NCI-H510A (cell line): ENCODE measurements at regions not wholly inside any gene's neighbourhood (a gene's known extent, or its start where the extent isn't known, plus 50 kb on each side); places are given as distances from the start of the nearest gene placed in this dataset.

Experiments used
- DNase-seq: peaks from one replicate; lab custom pipeline; 2025; lab: John Stamatoyannopoulos, UW

DNA sequence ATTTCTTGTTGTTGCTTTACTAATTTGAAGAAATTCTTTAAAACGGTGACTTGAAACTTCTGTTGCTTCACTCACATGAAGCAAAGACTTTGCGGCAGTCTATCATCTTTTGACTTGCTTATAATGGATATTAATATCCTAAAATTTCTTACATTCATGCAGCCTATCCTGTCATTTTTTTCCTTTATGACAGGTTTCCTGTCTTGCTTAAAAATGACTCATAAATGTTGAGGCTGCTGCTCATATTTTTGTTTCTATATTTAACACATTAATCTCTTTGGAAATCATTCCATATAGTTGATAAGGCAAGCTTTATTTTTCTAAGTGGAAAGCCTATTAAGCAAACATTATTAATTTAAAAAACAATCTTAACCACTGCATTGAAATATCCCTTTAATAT lies 176.6 kb upstream of the GALNTL6 start:
- DNase-seq = no peak

DNA sequence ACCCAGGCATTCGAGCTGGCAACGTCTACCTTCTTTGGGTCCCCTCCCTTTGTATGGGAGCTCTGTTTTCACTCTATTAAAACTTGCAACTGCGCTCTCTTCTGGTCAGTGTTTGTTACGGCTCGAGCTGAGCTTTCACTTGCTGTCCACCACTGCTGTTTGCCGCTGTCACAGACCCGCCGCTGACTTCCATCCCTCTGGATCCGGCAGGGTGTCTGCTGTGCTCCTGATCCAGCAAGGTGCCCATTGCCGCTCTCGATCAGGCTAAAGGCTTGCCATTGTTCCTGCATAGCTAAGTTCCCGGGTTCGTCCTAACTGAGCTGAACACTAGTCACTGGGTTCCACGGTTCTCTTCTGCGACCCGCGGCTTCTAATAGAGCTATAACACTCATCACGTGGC lies 183.5 kb upstream of the GALNTL6 start:
- no peak for DNase-seq

DNA sequence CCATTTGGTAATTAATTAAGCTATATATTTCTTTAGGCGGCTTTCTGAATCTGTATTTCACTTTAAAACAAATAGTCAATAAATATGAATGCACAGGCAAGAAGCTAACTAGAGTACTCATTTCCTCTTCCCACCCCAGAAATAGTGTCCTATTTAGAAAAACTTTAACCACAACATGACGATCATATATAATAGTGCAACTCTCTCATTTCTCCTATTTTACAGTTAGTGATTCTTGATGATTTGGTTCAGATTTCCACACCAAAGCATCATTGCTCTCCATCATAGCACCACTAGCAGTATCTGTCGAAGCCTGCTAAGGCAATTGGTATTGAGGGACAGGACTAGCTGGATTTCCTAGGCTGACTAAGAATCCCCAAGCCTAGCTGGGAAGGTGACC lies 184.0 kb upstream of the GALNTL6 start:
- DNase-seq = no peak

DNA sequence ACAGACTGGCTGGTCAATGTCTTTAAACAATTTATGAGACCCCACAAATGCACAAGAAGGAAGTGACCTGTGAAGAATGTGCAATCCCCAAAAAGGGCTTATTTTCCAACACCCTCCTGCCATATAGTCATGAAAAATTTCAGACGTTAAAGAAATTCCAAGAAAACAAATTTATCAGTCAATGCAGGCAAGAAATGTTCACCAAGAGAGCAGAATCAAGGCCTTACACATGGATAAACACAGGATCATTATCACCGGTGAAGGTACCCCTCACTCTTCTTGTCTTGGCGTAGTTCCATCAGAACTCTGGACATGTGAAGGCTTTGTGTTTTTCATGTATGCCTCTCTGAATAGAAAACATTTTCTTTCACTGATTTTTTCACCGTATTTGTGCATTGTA lies 186.7 kb upstream of the GALNTL6 start:
- DNase-seq = no peak

DNA sequence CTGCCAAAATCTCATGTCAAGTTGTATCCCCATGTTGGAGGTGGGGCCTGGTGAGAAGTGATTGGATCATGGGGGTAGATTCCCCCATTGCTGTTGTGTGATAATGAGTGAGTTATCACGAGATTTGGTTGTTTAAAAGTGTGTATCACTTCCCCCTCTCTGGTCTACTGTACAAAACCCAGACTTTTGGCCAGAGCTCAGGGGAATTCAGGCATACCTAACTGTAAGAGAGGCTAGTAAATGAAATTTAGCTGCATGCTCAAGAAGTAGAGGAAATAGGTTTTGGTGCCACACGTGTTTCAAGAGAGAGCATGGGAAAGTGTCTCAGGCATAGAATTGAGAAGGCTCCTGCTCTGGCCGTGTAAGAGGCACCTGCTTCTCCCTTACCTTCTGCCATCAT lies 190.5 kb upstream of the GALNTL6 start:
- no peak for DNase-seq

DNA sequence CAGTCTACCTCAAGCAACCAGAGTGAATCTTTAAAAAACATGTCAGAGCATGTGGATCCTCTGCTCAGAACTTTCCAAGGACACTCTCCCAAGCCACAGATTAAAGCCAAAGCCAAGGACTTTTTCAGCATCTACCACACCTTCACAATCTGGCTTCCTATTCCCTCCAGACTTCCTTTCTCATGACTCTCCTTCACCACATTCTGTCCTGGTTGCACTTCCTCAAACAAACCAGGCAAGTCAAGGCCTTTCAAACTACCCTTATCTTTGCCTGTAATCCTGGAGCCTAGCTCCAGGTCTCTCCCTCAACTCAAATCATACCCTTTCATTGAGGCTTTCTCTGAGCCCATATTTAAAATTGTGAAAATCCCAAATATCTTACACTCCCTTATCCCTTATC lies 191.6 kb upstream of the GALNTL6 start:
- DNase-seq = no peak

DNA sequence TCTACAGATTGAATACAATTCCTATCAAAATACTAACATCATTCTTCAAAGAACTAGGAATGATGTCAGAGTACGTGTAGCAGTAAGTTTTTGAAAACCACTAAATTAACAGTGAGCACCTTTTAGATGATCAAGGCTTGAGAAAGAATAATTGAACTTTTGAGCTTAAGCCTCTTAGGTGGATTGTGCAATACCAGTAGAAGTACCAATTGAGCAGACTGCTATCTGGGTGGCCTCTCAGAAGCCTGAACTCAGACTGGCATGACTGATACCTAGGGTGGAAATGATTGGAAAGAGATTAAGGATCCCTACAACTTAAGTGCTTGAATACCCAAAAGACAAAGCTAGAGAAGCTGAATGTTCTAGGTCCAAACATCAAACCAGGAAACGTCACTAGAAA lies 200.3 kb upstream of the GALNTL6 start:
- no peak for DNase-seq

DNA sequence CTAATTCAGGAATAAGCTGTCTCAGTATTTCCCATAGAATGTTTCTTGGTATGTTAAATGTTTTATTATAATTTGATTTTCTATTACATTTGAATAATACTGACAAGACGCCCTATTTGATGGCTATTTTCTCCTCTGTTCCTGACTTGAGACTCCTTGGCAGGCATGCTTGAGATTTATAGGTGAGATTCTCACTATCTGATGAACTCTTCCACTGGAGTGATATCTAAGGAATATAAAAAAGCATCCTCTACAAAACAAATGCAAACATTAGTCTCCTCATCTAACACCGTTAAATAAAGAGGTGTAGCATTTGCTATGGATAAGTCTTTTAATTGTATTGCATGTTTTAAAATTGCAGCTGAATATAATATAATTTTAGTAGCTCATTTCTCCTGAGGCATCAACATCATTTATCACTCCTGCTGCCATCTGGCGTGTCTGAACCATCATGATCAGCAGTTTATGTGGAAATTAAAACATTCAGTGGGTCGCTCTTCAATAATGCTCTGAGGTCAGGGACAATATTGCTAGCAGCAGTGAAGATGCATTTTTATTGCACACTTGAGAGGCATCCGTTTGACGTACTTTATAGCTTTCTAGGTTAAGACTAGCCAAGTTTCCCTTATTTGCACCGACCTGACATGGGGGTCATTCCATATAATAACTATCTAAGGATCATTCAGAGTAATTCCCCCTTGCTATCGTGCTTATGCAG lies 210.4 kb upstream of the GALNTL6 start:
- DNase-seq = no peak

DNA sequence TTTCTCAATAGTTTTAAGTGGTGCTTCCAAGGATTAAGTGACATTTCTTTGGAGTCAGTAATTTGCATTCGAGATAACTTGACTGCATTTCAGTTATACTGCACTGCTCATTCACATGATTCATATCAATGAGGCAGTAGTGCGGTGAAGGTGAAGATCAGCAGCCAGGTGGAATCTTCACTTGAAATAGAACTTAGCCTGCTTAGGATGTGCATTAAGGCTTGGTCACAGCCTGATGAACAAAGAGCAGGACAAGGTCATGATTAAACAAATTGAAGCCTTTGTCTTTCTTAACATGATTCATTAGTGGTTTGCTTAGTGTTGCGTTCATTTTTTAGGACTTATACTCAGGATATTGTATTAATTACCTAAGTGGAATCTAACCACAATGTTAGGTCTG lies 212.1 kb upstream of the GALNTL6 start:
- DNase-seq = no peak

DNA sequence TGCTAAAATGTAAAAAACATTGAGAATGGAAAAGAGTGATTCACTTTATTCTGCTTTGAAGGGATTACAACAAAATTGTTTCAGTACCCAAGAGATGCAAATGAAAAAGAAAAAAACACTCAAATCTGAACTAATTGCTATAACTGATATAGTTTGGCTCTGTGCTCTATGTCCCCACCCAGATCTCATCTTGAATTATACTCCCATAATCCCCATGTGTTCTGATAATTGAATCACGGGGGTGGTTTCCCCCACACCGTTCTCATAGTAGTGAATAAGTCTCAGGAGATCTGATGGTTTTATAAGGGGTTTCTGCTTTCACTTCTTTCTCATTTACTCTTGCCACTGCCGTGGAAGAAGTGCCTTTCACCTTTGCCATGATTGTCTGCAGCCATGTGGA lies 213.6 kb upstream of the GALNTL6 start:
- DNase-seq = no peak

DNA sequence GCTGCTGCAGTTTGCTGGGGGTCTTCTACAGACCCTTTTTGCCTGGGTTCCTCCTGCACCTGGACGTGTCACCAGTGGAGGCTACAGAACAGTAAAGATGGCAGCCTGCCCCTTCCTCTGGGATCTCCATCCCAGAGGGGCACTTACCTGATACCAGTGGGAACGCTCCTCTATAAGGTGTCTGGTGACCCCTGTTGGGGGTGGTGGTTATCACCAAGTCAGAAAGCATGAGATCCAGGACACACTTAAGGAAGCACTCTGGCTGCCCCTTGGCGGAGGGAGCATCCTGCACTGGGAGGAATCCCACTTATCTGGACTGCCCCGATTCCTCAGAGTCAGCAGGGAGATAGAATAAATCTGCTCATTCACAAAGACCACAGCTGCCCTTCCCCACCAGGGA lies 218.9 kb upstream of the GALNTL6 start:
- DNase-seq = no peak

DNA sequence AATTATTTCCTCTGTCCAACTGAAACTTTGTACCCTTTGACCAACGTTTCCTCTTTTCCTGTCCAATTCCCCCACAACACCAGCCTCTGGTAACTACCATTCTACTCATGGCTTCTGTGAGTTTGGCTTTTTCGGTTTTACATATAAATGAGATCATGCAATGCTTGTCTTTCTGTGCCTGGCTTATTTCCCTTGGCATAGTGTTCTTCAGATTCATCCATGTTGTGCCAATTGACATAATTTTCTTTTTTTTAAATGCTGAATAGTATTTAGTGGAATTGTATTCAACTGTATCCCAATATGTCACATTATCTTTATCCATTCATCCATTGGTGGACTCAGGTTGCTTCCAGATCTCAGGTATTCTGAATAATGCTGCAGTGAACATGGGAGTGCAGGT lies 222.5 kb upstream of the GALNTL6 start:
- DNase-seq = no peak

DNA sequence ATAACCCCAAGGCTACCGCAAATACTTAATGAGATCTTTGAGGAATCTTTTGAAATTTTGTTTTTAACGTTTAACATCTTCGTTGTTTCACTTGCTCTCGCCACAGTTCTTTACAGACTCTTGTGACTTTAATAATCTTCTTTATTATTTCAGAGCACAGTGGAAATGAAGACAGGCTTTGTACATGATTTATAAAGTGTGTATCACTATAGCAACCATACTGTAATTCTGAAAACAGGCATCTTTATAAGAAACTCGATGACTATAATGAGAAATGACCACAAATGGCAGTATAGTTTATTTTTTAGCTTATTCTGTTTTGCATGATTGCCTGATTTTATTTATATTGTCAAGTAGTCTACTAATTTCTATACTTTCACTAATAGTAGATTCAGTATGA lies 224.4 kb upstream of the GALNTL6 start:
- DNase-seq = no peak

DNA sequence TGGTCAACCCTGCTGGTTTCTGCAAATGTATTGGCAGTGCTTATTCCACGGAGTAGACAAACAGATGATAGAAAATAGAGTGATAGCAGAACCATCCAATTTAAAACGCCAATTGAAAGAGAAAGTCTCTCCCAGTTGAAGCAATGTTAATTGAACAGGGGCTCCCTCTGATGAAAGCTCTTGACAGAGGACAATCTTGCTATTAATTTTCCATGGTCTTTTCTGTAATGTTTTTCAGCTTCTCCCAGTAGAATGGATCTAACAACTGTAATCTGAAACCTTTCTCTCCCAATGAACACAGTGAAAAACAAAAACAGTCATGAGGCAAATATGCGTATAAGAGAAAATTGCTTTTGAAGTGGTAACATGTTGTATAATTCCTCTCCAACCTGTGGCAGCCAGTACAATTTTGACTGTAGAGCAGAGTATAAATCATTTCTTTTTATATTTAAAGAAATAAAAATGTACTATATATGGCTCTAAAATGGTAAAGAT lies 225.1 kb upstream of the GALNTL6 start:
- DNase-seq = no peak

DNA sequence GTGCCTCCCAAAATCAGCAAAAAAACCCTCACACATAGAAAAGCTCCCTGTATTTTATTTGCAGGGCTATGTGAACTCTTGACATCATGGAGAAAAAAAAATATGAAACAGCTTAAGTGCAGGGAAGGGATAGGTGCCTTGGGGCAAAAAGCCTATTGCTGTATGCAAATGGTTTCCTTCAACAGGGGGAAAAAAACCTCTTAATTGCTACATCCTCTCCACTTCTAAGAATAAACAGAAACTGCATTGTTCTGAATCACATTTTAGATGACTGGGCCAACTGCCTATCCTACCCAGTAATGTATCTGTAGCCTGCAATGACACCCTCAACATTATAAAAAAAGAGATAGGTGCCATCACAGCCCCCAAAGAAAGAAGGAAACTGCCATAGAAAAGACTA lies 229.4 kb upstream of the GALNTL6 start:
- no peak for DNase-seq

DNA sequence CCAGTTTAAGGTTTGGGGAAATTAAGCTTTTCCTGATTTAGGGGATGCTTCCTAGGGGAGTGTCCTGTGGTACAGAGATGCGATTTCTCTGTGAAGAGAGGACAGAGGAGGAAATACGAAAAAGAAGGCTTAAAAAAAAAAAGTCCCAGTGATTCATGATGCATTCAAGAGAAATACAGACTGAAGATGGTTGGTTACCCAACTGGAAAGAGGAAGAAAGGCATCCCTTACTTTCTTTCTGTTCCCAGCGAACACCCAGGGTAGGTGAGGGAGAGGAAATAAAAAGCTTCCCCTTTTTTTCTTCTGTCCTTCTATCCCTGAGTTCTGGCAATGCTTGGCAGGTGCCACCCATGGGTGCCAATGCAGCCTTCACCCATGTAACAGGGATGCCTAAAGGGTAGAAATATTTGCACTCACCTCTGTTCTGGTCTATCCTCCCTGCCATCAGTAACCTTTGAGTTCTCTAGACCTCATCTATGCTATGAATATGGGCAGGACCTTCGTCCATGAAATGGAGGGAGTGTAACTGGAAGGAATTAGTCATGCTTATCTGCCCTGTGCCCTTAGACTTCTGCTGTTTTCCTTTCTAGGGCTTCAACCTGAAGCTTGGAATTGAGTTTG lies 230.1 kb upstream of the GALNTL6 start:
- no peak for DNase-seq

DNA sequence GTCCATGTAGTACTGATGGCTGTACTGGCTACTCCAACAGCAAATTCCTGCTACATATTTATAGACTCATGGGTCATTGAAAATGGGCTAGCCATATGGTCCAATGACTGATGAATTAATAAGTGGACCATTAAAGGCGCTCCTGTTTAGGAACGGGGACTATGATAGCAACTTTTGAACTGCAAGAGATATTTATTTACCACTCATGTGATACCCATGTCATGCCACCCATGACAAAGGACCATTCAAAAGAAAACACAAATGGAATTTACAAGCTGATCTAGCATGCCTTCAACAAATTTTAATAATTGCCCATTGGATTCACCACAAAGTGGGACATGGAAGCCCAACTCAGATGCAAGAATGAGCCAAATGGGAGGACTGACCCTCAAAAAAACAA lies 240.0 kb upstream of the GALNTL6 start:
- DNase-seq = no peak

DNA sequence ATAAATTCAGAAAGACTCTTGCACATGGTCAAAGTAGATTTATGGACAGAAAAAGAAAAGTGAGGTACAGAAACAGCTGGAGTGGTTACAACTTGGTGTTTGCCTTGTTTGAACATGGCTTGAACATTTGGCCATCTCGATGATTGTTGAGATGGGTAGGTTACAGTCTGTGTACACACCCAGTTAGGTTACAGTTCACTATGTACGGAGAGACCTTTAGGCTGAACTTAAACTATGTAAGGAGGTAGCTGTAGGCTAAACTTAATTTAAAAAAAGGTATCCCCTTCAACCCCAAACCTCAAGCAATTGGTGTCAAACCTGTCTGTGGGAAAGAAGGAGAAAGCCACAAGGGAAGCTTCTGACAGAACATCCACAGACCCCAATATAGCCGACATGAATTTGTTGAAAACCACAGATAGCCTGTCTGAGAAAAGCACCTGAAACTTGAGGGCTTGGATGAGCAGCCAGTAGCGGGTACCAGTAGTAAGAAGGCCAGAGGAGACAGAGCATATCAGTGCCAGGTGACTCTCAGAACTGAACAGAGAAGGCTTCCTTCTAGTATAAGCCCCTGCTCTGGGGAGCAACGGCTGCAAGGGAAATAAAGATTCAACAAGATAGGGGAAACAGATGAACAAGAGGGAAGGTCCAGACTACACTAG lies 247.9 kb upstream of the GALNTL6 start:
- no peak for DNase-seq

DNA sequence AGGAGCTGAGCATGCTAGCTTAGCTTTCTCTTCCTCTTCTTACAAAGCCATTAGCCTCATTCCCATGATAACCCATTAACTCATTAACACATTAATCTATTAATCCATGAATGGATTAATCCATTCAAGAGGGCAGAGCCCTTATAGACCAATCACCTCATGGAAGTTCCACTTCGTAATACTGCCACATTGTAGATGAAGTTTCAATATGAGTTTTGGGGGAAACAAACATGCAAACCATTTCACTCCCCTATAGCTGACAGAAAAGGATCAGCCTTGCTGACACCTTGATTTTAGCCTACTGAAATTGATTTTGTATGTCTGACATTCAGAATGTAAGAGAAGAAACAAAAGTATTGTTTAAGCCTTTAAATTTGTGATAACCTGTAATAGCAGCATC lies 251.8 kb upstream of the GALNTL6 start:
- no peak for DNase-seq

DNA sequence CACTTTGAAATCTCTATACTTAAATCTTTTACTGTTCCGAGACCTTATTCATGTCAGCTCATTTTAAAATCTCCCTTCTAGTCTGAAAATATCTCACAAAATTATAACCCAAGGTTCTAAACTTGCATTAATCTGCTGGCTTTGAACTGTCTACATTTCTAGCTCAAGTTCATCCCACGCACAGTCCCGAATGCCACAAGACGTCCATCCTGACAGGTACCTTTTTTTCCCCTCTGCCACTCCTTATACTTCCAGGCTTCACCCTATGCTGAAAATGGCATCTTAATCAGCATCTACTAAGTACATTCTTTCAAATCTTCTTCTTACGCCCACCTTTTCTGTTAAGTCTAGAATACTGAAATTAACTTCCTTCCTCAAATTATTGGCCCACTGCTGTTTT lies 259.2 kb upstream of the GALNTL6 start:
- no peak for DNase-seq

DNA sequence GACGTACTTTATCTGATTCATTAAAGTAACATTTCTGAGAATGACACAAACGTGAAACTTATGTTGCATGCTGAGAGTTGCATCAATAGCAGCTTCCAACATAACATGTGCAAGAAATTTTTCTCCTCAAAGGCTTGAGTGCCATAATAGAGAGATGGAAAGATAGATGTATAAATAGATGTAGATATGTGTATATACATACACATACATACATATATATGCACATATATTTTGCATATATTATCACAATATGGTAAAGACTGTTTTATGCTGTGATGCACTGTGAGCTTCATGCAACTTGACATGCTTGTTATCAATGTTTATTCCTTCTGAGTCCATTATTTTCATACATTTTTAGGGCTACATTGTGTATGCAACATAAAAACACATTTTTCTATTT lies 270.6 kb upstream of the GALNTL6 start:
- DNase-seq = no peak

DNA sequence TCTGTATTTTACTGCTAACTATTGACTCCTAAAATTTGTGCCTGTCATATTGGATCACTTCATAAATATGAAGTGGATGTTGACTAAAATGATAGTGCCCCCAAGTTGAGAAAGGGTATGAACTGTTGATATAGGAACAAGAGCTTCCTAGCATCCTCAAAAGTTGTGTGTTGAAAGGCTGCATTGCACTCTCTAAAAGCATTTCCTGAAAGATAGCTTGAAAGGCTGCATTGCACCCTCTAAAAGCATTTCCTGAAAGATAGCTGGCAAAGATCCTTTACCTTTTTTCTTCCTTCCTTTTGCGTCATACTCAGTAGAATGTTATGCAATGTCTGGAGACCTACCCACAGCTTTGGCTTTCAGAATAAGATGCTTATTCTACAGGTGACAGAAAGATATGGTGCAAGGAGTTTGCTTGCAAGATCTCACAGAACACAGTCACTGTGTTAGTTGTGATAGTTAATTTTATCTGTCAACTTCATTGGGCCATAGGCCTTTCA lies 274.6 kb upstream of the GALNTL6 start:
- no peak for DNase-seq

DNA sequence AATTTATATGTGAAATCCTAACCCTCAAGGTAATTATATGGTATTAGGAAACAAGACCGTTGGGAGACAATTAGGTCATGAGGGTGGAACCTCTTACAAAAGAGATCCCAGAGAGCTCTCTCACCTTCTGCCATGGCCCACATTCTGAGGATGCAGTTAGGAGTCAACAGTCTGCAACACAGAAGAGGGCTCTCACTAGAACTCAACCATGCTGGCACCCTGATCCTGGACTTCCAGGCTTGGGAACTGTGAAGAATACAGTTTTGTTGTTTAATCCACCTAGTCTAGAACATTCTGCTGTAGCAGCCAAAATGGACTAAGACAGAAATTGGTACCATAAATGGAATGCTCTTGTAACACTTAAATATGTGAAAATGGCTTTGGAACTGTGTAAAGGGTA lies 278.8 kb upstream of the GALNTL6 start:
- DNase-seq = no peak
